Left lobe of liver (tissue), 2 donors: ENCODE measurements at regions not wholly inside any gene's neighbourhood (a gene's known extent, or its start where the extent isn't known, plus 50 kb on each side); places are given as distances from the start of the nearest gene placed in this dataset.

Source experiments
- ATAC-seq: fragments of 200-7000 bp; cut with Tn5 transposase; one replicate; pipeline ENCODE4 v1.9.1; 2020; ENCODE audit warnings: mild to moderate bottlenecking, moderate library complexity
- DNase-seq: peaks from one replicate; pipeline ENCODE4 v3.0.0-alpha.2; 2020; ENCODE audit warnings: low spot score
- donor health status: DM: no; HTN: no; CAD: no; lungs with moderate emphysema.
- donor health status: DM: no; HTN: yes; CAD: no.

- DNase-seq (no peak), ATAC-seq (no peak)
These were observed 198.2 kb upstream of the KCNG1 start for GRCh38 chr20:51221103-51221502.

GRCh38 chr20:51220293-51220706 lies 197.4 kb upstream of the KCNG1 start:
- DNase-seq (no peak), ATAC-seq (peak; percentile 72)

DNA sequence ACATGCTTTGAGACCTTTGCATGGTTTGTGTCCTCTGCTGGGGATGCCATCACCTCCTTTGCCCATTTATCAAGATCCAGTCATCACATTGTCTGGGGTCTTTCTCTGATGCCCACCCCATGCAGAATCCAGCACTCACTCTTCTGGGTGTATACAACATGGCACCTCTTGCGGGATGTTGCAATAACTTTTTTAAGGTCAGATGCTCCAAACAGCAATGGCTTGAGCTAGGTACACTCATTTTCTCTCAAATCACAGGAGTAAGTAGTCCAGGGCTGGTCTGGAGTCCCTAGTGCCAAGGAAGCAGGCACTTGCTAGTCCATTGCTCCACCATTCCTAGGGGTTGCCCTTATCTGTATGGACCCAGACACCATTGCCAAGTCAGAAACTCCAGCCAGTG lies 196.6 kb upstream of the KCNG1 start:
- ATAC-seq = no peak
- DNase-seq = no peak

- ATAC-seq = no peak
- no peak for DNase-seq
These were observed 195.7 kb upstream of the KCNG1 start for GRCh38 chr20:51218603-51219002.

DNA sequence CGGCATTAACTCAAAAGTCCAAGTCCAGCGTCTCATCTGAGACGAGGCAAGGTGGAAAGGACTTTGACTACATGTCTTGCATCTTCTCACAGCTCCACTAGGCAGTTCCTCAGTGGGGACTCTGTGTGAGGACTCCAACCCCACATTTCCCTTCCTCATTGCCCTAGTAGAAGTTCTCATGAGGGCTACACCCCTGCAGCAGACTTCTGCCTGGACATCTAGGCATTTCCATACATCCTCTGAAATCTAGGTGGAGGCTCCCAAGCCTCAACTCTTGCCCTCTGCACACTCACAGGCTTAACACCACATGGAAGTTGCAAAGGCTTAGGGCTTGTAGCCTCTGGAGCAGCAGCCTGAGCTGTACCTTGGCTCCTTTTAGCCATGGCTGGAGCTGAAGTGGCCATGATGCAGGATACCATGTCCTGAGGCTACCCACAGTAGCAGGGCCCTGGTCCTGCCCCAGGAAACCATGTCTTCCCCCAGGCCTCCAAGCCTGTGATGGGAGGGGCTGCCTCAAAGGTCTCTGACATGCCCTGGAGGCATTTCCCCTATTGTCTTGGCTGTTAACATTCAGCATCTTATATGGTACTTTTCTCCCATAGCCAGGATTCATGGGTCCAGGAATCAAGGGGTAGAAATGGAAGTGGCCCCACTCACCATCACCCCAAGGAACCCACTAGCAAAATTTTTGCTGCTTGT lies 194.6 kb upstream of the KCNG1 start:
- ATAC-seq (no peak), DNase-seq (no peak)

GRCh38 chr20:51216850-51217249 lies 193.9 kb upstream of the KCNG1 start:
- ATAC-seq = no peak
- DNase-seq = no peak

GRCh38 chr20:51212816-51213215 lies 189.9 kb upstream of the KCNG1 start:
- DNase-seq = no peak
- no peak for ATAC-seq

GRCh38 chr20:51211191-51211590 lies 188.3 kb upstream of the KCNG1 start:
- ATAC-seq (no peak), DNase-seq (no peak)

GRCh38 chr20:51210084-51210483 lies 187.2 kb upstream of the KCNG1 start:
- ATAC-seq (no peak), DNase-seq (no peak)

- DNase-seq (no peak), ATAC-seq (no peak)
These were observed 185.3 kb upstream of the KCNG1 start for GRCh38 chr20:51208162-51208561.

- no peak for DNase-seq
- ATAC-seq = no peak
These were observed 183.2 kb upstream of the KCNG1 start for GRCh38 chr20:51206032-51206662.

DNA sequence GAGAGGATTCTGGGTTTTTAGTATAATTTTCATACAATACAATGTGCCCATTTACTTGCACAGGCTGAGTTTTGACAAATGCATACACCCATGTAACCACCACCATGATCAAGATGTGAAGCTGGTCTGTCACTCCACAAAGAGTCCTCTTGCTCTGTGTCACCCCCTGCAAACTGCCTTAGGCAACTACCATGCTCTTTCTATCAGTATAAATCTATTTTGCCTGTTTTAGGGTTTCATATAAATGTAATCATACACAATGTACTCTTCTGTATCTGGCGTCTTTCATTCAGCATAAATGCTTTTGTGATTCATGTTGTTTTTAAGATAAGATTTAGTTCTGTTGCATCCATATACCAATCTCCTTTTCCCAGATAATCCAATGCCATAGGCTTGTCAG lies 181.9 kb upstream of the KCNG1 start:
- no peak for DNase-seq
- ATAC-seq = no peak

DNA sequence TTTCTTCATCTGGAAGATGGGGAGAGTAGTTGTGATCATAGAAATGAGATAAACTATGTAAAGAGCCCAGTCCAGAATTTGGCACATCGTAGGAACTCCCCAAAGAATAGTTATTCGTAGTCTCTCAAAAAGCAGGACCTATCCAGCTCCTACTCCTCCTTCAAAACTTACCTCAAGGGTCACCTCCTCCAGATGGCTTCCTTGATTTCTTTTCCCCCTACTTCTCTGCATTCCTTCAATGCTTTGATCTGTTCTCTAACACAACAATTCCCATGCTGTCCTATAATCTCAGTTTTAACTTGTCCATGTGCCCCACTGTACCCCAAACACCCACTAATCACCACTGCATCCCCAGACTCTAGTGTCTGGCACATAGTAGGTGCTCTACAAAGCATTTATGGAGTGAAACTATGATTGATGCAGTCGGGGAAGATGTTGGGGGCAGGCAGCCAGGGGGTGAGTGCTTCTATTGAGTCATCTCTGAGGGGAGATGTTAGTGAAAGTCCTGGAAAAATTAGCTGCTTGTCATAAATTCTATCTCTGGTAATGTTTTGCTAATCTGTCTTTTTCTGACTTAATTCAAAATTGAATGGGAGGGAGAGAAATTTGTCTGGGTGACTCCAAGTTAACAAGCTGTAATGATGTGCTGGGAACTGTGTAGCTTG lies 181.3 kb upstream of the KCNG1 start:
- no peak for ATAC-seq
- no peak for DNase-seq

GRCh38 chr20:51202304-51202703 lies 179.4 kb upstream of the KCNG1 start:
- no peak for DNase-seq
- ATAC-seq = no peak

DNA sequence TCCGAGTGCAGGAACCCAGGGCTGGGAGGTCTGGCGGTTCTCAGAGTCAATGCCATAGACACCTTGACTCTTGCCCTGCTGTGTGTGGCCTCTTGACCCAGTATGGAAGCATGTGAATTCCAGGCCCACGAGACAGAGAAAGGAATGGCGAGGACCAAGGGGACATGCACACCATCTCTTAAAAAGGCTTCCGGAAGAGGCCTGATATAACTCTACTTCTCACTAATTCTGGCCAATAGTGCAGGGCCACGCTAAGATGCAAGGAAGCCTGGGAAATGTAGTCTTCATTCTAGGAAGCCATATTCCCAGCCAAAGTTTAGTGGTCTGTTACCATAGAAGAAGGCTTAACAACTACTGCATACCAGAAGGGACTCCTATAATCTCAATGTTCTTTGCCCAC lies 177.0 kb upstream of the KCNG1 start:
- ATAC-seq (no peak), DNase-seq (no peak)

GRCh38 chr20:51198876-51199523 lies 176.1 kb upstream of the KCNG1 start:
- ATAC-seq (no peak), DNase-seq (no peak)

DNA sequence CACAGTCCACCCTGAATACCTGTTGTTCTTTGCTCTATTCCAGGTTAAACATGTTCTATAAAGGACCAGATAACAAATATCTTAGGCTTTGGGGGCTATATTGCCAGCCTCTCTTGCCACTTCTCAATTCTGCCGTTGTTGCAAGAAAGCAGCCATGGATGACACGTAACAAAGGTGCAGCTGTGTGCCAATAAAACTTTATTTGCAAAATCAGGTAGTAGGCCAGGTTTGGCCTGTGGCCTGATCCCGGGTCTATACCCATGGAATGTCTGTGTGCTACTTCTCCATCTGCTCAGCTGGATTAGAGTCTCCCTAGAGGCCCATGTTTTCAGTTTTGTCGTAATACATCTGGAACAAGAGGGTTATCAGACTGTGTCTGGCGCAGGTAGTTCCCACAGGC lies 175.3 kb upstream of the KCNG1 start:
- ATAC-seq (no peak), DNase-seq (no peak)

DNA sequence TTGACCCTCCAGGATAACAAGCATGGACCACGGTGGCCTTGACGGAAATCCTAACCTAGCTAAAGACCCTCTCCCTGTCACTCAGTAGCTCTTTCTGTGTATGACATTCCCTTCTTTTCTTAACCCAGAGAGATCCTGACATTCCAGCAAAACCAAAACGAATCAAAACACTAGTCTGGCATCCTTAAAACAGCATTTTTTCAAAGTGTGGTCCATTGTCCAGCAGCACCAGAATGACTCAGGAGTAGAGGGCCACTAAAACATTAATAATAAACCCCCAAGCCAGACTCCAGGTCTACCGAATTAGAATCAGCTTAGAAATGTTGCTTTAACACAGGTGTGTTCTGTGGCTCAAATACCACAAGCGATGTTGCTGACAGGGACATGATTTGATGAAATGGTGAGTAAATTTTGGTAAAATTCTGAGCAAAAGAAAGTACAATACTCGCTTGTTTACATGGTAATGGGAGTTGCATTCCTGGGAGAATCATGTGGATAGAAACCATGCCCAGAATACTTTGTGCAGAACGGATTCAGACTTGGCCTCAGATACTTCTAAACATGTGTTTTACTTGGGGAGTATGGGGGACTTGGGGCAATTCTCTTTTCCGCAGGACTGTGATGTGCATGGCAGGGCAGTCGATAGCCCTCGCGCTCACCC lies 174.2 kb upstream of the KCNG1 start:
- DNase-seq = no peak
- ATAC-seq = no peak

- DNase-seq (no peak), ATAC-seq (no peak)
These were observed 173.1 kb upstream of the KCNG1 start for GRCh38 chr20:51195990-51196389.

DNA sequence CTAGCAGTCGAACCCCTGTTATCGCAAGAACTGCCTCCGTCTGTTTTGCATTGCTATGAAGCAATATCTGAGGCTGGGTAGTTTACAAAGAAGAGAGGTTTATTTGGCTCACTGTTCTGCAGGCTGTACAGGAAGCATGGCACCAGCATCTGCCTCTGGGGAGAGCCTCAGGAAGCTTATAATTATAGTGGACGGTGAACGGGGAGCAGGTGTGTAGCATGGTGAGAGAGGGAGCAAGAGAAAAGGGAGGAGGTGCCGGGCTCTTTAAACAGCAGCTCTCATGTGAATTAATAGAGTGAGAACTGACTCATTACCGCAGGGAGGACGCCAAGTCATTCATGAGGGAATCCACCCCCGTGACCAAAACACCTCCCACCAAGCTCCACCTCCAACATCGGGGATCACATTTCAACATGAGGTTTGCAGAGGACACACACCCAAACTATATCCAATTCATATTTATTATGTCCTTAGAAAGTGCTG lies 172.6 kb upstream of the KCNG1 start:
- no peak for ATAC-seq
- no peak for DNase-seq

DNA sequence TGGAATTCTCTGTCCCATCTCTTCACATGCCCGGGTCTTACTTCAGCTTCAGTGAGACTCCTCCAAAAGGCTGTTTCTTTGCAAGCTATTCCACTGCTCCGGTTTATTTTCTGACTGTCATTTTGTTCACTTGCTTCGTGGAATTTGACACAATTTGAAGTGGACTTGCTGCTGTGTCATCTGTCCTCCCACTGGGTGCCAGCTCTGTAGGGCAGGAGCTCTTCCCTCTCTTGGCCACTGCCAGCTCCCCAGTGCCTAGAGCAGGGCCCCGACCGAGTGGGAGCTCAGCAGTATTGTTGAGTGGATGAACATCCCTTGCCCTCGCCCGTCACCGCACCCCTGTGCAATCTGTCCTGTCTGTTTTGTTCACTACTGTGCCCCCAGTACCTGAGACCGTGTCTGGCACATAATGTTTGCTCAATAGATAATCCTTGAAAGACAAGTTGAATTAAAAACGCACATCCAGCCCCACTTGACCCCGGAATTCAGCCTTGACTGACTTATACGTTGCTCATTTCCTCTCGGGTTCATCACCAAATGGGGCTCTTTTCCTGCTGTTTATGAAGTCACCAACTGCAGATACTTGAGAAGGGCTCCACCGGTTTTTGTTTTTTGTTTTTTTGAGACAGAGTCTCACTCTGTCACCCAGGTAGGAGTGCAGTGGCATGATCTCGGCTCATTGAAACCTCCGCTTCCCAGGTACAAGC lies 170.3 kb upstream of the KCNG1 start:
- DNase-seq (no peak), ATAC-seq (no peak)
